Cardiac septum (tissue), 1 donor: ENCODE measurements at regions not wholly inside any gene's neighbourhood (a gene's known extent, or its start where the extent isn't known, plus 50 kb on each side); places are given as distances from the start of the nearest gene placed in this dataset.
"Not testable (repeated sequence)": the region's sequence is repeated elsewhere in the genome, so short reads cannot be mapped to it uniquely, and the experiment has no call there.

Source experiments
- DNase-seq: peaks from one replicate; pipeline ENCODE4 v3.0.0-alpha.2; 2020; ENCODE audit warnings: low spot score
- intact Hi-C: fragments of 100-400 bp; cut with DNase I; formaldehyde crosslinking; loops from one replicate; pipeline ENCODE4 v1.14.0; 2022
- donor health status: DM: no; HTN: no; CAD: no.

GRCh38 chr10:78224602-78225001 is 190.9 kb downstream of the RPS24 start:
- no peak for DNase-seq
- intact Hi-C loops: no loop called here

DNA sequence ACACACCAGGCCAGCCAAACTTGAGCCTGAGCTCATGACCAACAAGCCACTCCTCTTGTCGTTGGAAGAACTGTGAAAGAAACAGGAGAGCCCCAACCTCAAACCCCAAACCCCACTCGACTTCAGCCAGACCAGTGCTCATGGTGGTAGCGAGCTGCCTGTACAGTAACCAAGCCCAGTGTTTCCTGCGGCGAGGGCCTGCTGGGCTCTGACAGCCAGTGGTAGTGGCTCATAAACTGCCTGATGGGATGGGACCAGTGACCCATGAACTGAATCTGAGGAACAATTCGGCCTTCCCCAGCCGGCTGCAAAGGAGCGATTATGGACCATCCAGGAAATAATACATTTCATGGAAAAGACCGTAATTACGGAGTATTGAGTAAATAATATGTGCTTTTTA is 191.9 kb downstream of the RPS24 start:
- intact Hi-C loops: no loop called here
- DNase-seq: no peak

GRCh38 chr10:78229489-78229888 is 195.8 kb downstream of the RPS24 start:
- intact Hi-C loops: no loop called here
- DNase-seq: no peak

- DNase-seq: no peak
- intact Hi-C loops: no loop called here
These were observed 196.4 kb downstream of the RPS24 start for GRCh38 chr10:78229950-78230675.

DNA sequence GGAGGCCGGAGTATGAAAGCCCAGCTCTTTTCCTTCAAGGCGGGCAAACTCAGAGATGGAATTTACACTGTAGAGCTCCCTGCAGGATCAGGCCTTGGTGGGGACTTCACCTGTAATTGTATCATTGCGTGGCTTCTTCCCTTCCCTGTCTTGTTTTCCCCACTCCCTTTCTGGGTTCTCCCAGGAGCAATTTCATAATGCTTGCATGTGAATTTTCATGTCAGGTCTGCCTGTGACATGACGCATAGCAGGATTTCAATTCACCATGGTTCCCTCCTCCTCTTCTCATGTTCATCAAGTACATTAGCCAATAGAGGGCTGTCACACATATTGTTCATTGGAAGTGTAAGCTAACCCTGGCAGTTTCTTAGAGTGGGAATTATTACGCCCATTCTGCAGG is 197.7 kb downstream of the RPS24 start:
- DNase-seq: no peak
- intact Hi-C loops: no loop called here

DNA sequence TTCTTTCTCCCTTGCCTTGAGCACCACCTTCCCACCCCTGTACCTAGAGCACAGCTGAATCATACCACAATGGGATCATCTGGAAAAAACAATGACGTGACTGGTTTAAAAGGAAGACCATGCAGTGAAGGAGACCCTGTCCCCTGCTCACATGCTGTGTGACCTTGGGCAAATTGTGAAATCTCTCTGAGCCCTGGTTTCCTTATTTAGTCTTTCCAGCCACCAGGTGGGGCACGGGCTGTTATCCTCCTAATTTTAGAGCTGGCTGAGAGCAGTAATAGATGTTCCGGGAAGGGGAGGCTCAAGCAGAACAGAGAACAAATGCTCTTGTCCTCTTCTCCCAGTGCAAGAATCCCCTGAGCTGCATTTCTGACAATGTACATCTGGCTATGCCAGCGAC is 198.3 kb downstream of the RPS24 start:
- intact Hi-C loops: no loop called here
- DNase-seq: no peak

- intact Hi-C loops: no loop called here
- peak; percentile 67 for DNase-seq
These were observed 202.9 kb downstream of the RPS24 start for GRCh38 chr10:78236416-78237015.

DNA sequence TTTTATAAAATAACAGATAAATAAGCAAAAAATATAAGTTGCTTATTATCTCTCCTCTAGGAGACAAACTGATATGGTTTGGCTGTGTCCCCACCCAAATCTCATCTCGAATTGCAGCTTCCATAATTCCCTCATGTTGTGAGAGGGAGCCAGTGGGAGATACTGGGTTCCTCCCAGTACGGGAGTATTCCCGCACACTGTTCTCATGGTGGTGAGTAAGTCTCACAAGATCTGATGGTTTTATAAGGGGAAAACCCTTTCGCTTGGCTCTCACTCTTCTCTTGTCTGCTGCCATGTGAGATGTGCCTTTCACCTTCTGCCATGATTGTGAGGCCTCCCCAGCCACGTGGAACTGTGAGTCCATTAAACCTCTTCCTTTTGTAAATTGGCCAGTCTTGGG is 204.3 kb downstream of the RPS24 start:
- intact Hi-C loops: not testable (repeated sequence)

GRCh38 chr10:78247266-78247665 is 213.6 kb downstream of the RPS24 start:
- no peak for DNase-seq
- intact Hi-C loops: no loop called here

More for the DNA sequence above, 204.3 kb downstream of the RPS24 start:
- DNase-seq: not testable (repeated sequence)

DNA sequence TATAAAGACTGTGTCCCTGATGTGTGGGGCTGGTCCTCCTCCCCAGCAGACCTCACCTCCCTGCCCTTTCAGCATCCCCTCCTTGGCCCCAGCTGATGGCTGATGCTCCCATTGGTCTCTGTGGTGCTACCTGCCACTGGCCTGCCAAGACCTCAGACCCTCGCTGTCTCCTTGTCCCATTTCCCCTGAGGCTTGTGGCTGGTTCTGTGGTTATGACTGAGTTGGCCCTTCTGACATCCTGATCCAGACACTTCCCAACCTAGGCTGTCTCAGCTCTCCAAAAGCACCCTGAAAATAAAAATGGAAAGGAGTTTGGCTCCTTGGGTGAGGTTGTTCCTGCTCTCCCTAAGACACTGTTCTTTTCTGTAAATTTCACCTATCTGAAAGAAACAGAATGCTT is 214.2 kb downstream of the RPS24 start:
- intact Hi-C loops: no loop called here
- DNase-seq: no peak

GRCh38 chr10:78248651-78249464 is 215.2 kb downstream of the RPS24 start:
- intact Hi-C loops: no loop called here
- DNase-seq: no peak

GRCh38 chr10:78249690-78250089 is 216.0 kb downstream of the RPS24 start:
- DNase-seq: no peak
- intact Hi-C loops: no loop called here

- intact Hi-C loops: no loop called here
- DNase-seq: peak; percentile 78
These were observed 216.8 kb downstream of the RPS24 start for GRCh38 chr10:78250313-78251015.

- intact Hi-C loops: no loop called here
- no peak for DNase-seq
These were observed 217.3 kb downstream of the RPS24 start for GRCh38 chr10:78251016-78251385.

GRCh38 chr10:78252286-78252685 is 218.6 kb downstream of the RPS24 start:
- intact Hi-C loops: no loop called here
- DNase-seq: no peak

DNA sequence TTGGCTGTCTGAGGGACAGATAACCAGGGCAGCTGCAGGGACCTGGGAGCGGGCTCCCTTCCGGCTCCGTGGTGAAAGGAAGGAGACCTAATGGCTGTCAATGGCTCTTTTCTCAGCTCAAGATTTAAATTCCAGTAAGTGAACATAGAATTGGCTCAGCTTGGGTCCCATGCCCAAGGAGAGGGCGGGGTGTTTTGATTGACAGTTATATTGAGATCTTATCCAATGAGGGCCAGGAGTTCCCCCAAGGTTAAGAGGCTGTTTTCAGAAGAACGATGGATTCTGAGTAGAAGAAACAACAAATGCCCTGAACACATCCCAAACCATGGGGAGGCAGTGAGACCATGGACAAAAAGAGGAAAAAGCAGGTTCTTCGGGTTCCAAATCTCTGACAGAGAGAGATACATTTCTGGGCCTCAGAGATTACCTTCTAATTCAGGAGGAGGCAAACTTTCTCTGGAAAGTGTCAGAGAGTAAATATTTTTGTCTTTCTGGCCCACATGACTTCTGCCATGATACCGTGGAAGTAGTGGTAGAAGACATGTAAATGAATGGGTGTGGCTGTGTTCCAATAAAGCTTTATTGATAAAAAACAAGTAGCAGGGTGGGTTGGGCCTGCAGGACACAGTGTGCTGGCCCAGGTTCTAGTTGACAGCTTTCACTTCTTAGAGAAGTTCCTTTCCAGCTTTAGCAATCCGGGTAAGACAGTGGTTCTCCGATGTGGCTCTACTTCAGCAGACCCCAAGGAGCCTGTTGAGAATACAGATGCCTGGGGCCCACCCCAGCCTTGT is 219.6 kb downstream of the RPS24 start:
- no peak for DNase-seq
- intact Hi-C loops: no loop called here

DNA sequence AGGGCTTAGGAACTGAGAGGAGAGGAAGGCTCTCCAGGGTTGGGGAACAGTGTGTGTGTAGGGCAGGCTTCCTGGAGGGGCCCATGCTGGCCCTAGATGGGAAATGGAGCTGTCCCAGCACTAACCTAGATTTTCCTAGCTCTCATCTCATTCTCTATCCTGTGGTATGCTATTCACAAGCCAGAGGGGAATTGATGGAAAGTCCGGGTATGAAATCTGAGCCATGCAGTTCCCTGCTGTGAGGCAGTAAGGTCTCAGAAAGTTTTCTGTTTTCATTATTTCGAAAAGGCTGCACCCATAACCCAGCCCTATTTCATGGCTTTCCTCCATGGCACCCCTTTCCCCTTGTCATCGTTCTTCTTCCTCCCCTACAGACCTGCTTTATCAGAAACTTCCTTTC is 220.3 kb downstream of the RPS24 start:
- DNase-seq: no peak
- intact Hi-C loops: no loop called here

GRCh38 chr10:78255214-78255613 is 221.6 kb downstream of the RPS24 start:
- intact Hi-C loops: no loop called here
- DNase-seq: no peak
